SK-N-MC (cell line): ENCODE measurements at regions not wholly inside any gene's neighbourhood (a gene's known extent, or its start where the extent isn't known, plus 50 kb on each side); places are given as distances from the start of the nearest gene placed in this dataset.

Experiments
- EZH2 ChIP-seq: fragments of 200-600 bp; sonication (generic); IDR thresholded peaks from one replicate; pipeline ENCODE4 v1.6.1; 2017; ENCODE audit warnings: antibody characterized with exemption
- FOXP2 ChIP-seq: optimal IDR thresholded peaks from 2 replicates; pipeline ENCODE3; 2011; ENCODE audit warnings: mild to moderate bottlenecking, moderate library complexity; ENCODE audit not compliant: insufficient read depth; ENCODE audit errors: extremely low read length, control extremely low read depth
- POLR2AphosphoS5 ChIP-seq: IDR thresholded peaks from 2 replicates; pipeline ENCODE4 v1.6.1; 2012; ENCODE audit warnings: mild to moderate bottlenecking, low read depth, low read length, borderline replicate concordance

DNA sequence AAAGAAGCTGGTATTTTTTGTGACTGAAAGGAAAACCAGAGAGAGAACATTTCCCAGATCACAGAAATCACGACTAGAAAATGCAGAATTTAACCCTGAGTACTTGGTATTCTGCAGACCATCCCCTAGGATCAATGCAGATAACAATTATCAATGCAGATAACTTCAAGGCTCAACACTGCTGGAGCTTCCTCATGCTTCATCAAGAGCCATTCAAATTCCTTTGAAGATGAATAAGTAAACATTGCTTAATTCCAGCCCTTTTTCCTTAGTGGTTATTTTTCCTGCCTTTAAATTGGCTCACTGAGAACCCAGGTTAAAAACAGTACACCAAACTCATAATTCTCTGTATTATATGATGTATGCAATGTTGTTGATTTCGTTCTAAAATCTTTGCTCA is 370.1 kb upstream of the TLE4 start:
- no peak for TF ChIP-seq EZH2
- no peak for TF ChIP-seq POLR2AphosphoS5
- TF ChIP-seq FOXP2 = no peak
